ENCODE measurements at regions not wholly inside any gene's neighbourhood (a gene's known extent, or its start where the extent isn't known, plus 50 kb on each side); places are given as distances from the start of the nearest gene placed in this dataset.

- no peak for TF ChIP-seq POLR2A (IDR thresholded peaks at IDR 0.05)
- TF ChIP-seq, protein P1, sequence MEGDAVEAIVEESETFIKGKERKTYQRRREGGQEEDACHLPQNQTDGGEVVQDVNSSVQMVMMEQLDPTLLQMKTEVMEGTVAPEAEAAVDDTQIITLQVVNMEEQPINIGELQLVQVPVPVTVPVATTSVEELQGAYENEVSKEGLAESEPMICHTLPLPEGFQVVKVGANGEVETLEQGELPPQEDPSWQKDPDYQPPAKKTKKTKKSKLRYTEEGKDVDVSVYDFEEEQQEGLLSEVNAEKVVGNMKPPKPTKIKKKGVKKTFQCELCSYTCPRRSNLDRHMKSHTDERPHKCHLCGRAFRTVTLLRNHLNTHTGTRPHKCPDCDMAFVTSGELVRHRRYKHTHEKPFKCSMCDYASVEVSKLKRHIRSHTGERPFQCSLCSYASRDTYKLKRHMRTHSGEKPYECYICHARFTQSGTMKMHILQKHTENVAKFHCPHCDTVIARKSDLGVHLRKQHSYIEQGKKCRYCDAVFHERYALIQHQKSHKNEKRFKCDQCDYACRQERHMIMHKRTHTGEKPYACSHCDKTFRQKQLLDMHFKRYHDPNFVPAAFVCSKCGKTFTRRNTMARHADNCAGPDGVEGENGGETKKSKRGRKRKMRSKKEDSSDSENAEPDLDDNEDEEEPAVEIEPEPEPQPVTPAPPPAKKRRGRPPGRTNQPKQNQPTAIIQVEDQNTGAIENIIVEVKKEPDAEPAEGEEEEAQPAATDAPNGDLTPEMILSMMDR (IDR thresholded peaks at IDR 0.05): no peak
Observed at GRCh38 chr22:44548981-44549380, 50.9 kb upstream of the RTL6 start.

Measured in testis (tissue), 2 donors.